HG03439 (cell line): ENCODE measurements at regions not wholly inside any gene's neighbourhood (a gene's known extent, or its start where the extent isn't known, plus 50 kb on each side); places are given as distances from the start of the nearest gene placed in this dataset.
A peak's percentile ranks its signal among the peaks of the same experiment; 100 is the strongest.

ENCODE experiments used
- ATAC-seq: cut with Tn5 transposase; IDR thresholded peaks from one replicate; pipeline ENCODE4 v1.9.1; 2021; ENCODE audit warnings: mild to moderate bottlenecking, moderate library complexity; ENCODE audit not compliant: unreplicated experiment

- peak; percentile 89 for ATAC-seq
Measured at GRCh38 chr9:3732077-3733038, 206.6 kb upstream of the RFX3 start.

DNA sequence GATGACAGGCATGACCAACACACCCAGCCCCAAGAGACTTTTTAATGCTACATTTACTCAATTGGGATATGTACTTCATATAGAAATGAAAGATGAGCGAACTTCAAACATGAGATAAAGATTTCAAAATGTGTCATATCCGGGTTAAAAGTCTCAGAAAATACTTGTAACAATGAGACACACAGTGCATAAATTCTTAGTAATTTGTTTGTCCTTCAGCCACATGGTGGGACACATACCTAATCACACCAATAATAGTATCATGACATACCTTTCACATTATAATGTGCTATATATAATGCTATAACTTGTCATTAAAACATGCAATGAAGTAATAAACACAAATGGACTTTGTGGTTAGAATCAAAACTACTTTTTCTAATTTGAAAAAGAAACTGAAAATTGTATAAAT lies 204.7 kb upstream of the RFX3 start:
- ATAC-seq: peak; percentile 45

DNA sequence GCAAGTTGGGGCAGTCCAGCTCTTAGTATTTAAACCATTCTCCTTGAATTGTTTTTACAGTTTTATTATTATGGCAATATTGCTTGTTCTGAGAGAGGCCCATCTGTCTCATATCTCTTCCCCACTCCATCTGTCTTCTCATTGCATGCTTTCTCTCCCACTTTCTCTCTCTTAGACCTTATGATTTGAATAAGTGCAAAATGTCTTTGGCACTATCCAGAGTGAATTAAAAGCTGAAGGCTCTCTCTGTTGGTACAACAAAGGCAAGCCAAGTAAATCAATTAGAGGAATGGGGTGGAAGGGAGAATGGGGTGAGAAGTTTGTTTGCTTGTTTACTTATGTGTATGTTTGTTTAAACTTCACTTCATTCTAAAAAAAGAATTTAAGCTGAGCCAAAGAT lies 195.3 kb upstream of the RFX3 start:
- no peak for ATAC-seq

- no peak for ATAC-seq
Measured at GRCh38 chr9:3719286-3719685, 193.5 kb upstream of the RFX3 start.

GRCh38 chr9:3716415-3716814 lies 190.6 kb upstream of the RFX3 start:
- no peak for ATAC-seq

- no peak for ATAC-seq
Measured at GRCh38 chr9:3708751-3709150, 182.9 kb upstream of the RFX3 start.

DNA sequence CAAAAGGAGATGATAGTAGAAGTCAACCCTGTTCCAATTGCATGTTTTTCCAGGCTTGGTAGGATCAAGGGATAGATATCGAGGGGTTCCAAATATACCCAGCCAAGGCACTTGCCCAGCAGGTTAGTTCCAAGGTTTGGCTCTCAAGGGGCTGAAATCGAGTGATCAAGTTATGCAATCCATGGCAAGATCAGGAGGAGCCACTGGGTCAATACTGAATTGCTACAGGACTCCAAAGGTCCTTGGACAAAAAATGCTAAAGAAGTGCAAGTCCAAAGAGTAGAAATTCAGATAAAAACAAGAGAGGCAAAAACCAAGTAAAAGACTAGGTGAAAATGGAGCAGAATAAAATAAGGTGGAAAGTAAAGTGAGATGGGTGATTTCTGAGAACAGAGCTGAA lies 179.1 kb upstream of the RFX3 start:
- no peak for ATAC-seq

DNA sequence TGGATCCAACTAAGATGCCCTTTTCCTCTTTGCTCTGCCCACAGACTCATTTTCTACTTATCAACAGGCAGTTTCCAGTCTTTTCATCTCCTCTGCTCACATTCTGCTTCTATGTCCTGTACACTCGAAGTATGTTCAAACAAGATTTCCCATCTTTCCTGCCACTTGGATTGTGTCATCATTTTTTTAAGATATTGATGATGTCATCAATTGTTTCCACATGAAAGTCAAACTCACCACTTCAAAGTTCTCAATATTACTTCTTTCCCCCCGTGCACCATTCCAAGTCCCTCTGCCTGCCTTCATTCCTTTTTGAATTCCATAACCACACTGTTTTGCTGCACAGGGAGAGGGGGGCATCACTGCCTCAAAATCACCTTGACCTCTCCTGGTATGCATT lies 175.0 kb upstream of the RFX3 start:
- ATAC-seq: no peak

DNA sequence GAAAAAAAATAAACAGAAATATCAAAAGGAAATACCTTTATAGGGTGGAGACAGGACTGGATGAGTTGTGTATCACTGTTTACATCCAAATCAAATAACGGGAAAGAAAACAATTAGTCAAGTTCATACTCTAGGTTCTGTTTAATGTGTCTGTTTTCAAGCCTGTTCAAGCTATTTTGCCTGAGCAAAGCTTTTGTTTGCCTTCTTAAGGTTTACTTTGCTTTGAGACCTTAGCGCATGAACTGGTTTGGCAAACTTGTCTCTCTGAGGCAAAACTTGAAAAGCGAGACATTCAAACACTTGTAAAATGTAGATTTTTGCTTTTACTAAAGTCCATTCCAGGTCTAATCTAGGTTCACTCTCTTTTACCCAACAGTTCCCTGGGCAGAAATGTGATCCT lies 174.1 kb upstream of the RFX3 start:
- ATAC-seq: no peak

GRCh38 chr9:3698531-3698930 lies 172.7 kb upstream of the RFX3 start:
- ATAC-seq: no peak

DNA sequence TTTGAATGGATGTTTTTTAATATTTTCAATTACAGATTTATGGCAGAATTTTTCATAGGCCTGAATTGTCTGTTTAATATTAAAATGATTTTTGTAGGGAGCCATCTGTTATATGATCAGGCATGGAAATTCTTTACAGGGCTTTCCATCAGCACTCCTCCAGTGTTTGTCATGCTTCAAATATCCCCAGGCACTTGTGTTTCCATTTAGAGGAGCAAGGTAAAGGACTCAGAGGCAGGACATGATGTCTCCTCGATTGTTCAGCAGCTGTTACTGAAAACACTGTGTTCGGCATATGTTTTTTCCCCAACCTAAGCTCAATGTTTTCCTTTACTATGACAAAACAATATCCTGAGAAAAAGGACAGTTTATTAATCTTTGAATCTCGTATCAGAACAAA lies 172.3 kb upstream of the RFX3 start:
- ATAC-seq: no peak

- no peak for ATAC-seq
Measured at GRCh38 chr9:3696368-3696767, 170.6 kb upstream of the RFX3 start.

DNA sequence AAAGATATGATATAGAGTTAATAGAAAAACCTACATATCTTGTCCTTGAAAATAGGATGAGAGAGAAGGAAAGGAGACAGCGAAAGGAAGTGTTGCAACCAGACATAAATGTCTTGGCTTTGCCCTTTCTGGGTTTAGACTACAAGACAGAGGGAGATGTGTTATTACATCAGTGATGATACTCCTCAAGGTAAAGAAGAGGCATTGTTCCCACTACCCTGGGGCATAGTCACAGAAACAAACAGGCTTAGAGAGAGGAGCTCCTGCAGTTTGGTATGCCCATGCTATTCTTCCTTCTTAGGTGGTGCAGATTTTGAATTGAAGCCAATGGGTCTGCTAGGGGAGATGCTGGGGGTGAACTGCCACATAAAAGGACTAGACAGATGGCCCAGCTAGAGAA lies 166.8 kb upstream of the RFX3 start:
- ATAC-seq: no peak

GRCh38 chr9:3689555-3689954 lies 163.8 kb upstream of the RFX3 start:
- ATAC-seq: no peak

DNA sequence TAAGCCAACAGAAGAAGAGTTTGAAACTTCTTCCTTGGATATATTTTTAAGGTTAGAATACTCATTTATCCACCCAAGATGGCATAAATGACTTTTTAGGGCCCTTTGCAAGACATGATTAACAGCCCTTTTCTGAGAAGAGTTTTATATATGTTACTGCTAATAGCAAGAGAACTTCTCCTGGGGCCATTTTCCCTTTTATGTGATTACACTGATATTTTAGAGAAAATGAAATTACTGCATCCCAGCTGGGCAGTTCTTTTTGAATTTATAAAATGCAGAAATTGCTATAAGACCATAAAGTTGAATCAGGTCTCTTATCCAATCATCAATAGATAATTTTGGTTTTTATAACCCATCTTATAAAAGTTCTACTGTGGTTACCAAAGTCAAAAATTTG lies 161.3 kb upstream of the RFX3 start:
- no peak for ATAC-seq

DNA sequence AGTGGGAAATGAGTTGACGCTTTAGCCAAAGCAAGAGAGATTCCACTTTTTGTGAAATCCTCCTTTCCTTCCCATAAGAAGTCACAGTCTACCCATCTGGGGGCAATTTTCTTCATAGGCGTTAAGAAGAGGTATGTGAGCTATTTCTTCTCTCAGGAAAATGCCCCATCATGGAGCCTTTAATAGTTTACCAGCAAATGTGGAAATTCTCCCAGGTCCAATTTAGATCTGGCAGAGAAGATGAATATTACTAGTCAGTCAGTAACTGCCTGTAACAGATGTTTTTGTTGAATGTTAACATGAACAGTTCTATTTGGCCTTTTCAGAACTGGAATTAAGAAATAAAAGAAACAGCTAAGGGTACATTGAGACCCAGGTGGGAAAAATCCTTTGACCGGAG lies 156.4 kb upstream of the RFX3 start:
- ATAC-seq: no peak

DNA sequence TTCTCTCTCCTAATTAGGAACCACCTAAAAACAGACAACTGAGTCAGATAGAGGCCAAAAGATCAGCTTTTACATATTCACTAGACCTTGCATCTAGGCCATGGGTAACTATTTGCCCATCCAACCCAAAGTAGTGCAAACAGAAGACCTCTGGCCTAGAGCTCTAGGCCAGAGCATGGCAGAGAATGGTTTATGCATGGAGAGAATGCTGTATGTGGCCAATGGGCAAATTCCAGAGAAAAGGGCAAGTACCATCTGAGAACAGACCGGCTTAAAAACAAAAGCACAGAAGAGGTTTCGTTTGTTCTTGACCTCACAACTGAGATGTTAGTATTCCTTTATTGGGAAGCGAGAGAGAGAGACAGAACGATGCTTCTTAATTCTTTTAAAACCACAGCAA lies 151.7 kb upstream of the RFX3 start:
- no peak for ATAC-seq

GRCh38 chr9:3676766-3677165 lies 151.0 kb upstream of the RFX3 start:
- ATAC-seq: no peak

GRCh38 chr9:3675946-3676345 lies 150.1 kb upstream of the RFX3 start:
- no peak for ATAC-seq

DNA sequence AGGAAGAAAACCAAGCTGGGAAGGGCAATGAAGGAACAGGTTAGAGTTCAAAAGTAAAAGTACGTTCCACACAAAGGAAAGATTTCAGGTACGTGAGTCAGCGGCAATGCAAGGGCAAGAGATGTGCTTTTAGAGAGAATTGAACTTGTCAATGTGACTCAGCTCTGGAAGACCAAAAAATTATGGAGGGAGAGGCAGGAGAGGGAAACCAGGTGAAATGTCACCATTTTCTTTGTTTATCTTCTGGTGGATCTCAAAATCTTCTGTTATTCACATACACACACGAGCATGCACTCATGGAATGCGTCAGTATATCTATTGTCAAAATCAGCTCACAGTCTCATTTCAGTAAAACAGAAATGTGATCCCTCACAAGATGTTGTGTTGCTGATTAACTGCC lies 148.8 kb upstream of the RFX3 start:
- ATAC-seq: no peak

DNA sequence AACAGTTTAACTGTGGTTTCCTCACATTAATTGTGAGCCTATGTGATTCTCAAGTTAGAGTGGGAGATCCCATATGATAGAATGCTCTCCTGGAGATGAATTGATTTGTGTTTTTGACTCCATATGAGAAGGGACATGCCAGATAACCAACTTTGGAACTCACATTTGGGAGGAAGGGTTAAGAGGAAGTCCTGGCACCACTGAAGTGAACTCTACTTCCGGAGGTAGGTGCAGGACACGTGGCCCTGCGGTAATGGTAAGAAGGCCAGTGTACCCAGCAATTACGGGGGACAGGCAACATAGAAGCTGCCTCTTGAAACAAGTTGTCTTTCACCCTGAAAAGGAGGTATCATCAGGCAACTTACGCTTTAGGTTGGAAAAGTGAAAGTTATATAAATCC lies 146.6 kb upstream of the RFX3 start:
- ATAC-seq: no peak

- ATAC-seq: no peak
Measured at GRCh38 chr9:3664044-3664443, 138.2 kb upstream of the RFX3 start.

- ATAC-seq: no peak
Measured at GRCh38 chr9:3662671-3663070, 136.9 kb upstream of the RFX3 start.
